CD4-positive, alpha-beta T cell (primary cell): ENCODE measurements at regions not wholly inside any gene's neighbourhood (a gene's known extent, or its start where the extent isn't known, plus 50 kb on each side); places are given as distances from the start of the nearest gene placed in this dataset.

Experiments used
- ATAC-seq: fragments of 200-7000 bp; cut with Tn5 transposase; one replicate; pipeline ENCODE4 v1.10.0; 2022; ENCODE audit warnings: mild to moderate bottlenecking; ENCODE audit not compliant: poor library complexity
- CTCF ChIA-PET: fragments of 350-600 bp; sonication (Branson Sonifier 250); formaldehyde crosslinking; loops from one replicate; lab custom pipeline; 2021; ENCODE audit warnings: antibody characterized with exemption, inconsistent platforms; lab: Charles Lee
- POLR2A ChIA-PET: fragments of 350-600 bp; sonication (Branson Sonifier 250); formaldehyde crosslinking; loops from one replicate; lab custom pipeline; 2021; ENCODE audit warnings: antibody characterized with exemption, inconsistent platforms; lab: Charles Lee
- DNase-seq, 14 experiments: peaks; one replicate each; pipeline ENCODE4 v3.0.0-alpha.2; 2013 to 2020; ENCODE audit warnings: mixed read lengths in 2 of 14
- H3K27ac ChIP-seq, 2 donors: one replicate each; pipeline versions ENCODE4 v1.5.1 to v1.7.0; 2013; ENCODE audit warnings: low read length in 2 of 2, low read depth in 1 of 2, mild to moderate bottlenecking in 1 of 2
- H3K27me3 ChIP-seq, 2 experiments: 1 replicate in 1 of 2; 2 replicates in 1 of 2; pipeline versions ENCODE4 v1.6.1 to v1.7.0; 2013; ENCODE audit warnings: low read length in 2 of 2, control low read depth in 1 of 2, mild to moderate bottlenecking in 1 of 2, moderate library complexity in 1 of 2; ENCODE audit not compliant: insufficient read depth in 2 of 2, control insufficient read depth in 1 of 2
- H3K36me3 ChIP-seq: one replicate; pipeline ENCODE4 v1.6.1; 2013; ENCODE audit warnings: low read length, control low read depth; ENCODE audit not compliant: insufficient read depth
- H3K4me1 ChIP-seq: one replicate; pipeline ENCODE4 v1.6.1; 2013; ENCODE audit warnings: low read length, control low read depth; ENCODE audit not compliant: insufficient read depth
- H3K4me3 ChIP-seq: one replicate; pipeline ENCODE4 v1.5.1; 2013; ENCODE audit warnings: mild to moderate bottlenecking, low read length, moderate library complexity
- H3K9me3 ChIP-seq, 2 experiments: 1 replicate in 1 of 2; 2 replicates in 1 of 2; pipeline versions ENCODE4 v1.6.1 to v1.7.0; 2013; ENCODE audit warnings: low read length in 2 of 2, mild to moderate bottlenecking in 2 of 2, control low read depth in 1 of 2, moderate library complexity in 1 of 2; ENCODE audit not compliant: control insufficient read depth in 1 of 2, insufficient read depth in 1 of 2
- H3K27ac Mint-ChIP-seq: one replicate; pipeline ENCODE4 v1.8.0; 2020; ENCODE audit warnings: mixed read lengths
- H3K27me3 Mint-ChIP-seq: one replicate; pipeline ENCODE4 v1.8.0; 2021; ENCODE audit warnings: mixed read lengths
- H3K36me3 Mint-ChIP-seq: one replicate; pipeline ENCODE4 v1.8.0; 2021; ENCODE audit warnings: low read depth, mixed read lengths
- H3K4me1 Mint-ChIP-seq: one replicate; pipeline ENCODE4 v1.8.0; 2021; ENCODE audit warnings: low read depth, mixed read lengths
- H3K4me3 Mint-ChIP-seq: one replicate; pipeline ENCODE4 v1.8.0; 2020; ENCODE audit warnings: mild to moderate bottlenecking, mixed read lengths
- H3K9me3 Mint-ChIP-seq: one replicate; pipeline ENCODE4 v1.8.0; 2020; ENCODE audit warnings: mixed read lengths
- intact Hi-C, 2 experiments: fragments of 100-400 bp; cut with DNase I in 1 of 2; cut with micrococcal nuclease in 1 of 2; formaldehyde crosslinking; loops; one replicate each; pipeline versions ENCODE4 v1.15.1 to v1.9.0; 2023 to 2025; cut with DNase I, micrococcal nuclease
- TF ChIP-seq, protein P1 (sequence below): fragments of 200-600 bp; IDR thresholded peaks from one replicate; pipeline ENCODE4 v1.8.0; 2022; ENCODE audit warnings: antibody characterized with exemption, mild to moderate bottlenecking

DNA sequence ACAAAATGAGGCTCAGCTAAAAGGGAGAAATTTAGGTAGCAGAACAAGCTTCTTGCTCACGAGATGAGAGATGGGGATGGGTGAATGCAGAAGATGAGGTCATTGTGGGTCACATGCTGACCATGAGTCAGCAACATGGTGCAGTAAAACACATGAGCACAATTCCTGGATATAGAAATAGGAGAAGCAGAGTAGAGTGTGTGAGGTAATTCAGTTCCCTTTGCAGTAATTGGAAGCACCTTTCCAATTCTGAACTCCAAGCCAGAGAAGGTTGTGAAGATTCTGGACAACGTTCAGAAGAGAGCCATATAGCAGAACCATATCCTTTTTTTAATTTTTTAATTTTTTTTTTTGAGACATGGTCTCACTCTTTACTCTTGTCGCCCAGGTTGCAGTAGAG is 62.0 kb upstream of the LMNTD1 start:
- Mint-ChIP-seq H3K36me3 (no peaks in the 10 kb centered on the region), H3K27ac (no peak overlapping the region), H3K27me3 (no peaks in the 10 kb centered on the region), H3K4me3 (no peak overlapping the region), H3K9me3 (no peaks in the 10 kb centered on the region), H3K4me1 (no peaks in the 10 kb centered on the region)
- ATAC-seq: no peak
- H3K4me1 ChIP-seq: no peaks in the 10 kb centered on the region
- no peaks in the 10 kb centered on the region for H3K27me3 ChIP-seq
- peaks cover 0 to under 1% of the 10 kb centered on the region in 2 experiments for H3K9me3 ChIP-seq
- H3K27ac ChIP-seq: no peak overlapping the region
- no peak overlapping the region for H3K4me3 ChIP-seq
- no peak for DNase-seq
- intact Hi-C loops: no loop called here
- ChIA-PET POLR2A (no interaction called here), CTCF (no interaction called here)
- TF ChIP-seq, protein P1, sequence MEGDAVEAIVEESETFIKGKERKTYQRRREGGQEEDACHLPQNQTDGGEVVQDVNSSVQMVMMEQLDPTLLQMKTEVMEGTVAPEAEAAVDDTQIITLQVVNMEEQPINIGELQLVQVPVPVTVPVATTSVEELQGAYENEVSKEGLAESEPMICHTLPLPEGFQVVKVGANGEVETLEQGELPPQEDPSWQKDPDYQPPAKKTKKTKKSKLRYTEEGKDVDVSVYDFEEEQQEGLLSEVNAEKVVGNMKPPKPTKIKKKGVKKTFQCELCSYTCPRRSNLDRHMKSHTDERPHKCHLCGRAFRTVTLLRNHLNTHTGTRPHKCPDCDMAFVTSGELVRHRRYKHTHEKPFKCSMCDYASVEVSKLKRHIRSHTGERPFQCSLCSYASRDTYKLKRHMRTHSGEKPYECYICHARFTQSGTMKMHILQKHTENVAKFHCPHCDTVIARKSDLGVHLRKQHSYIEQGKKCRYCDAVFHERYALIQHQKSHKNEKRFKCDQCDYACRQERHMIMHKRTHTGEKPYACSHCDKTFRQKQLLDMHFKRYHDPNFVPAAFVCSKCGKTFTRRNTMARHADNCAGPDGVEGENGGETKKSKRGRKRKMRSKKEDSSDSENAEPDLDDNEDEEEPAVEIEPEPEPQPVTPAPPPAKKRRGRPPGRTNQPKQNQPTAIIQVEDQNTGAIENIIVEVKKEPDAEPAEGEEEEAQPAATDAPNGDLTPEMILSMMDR: no peak
- H3K36me3 ChIP-seq: no peaks in the 10 kb centered on the region

DNA sequence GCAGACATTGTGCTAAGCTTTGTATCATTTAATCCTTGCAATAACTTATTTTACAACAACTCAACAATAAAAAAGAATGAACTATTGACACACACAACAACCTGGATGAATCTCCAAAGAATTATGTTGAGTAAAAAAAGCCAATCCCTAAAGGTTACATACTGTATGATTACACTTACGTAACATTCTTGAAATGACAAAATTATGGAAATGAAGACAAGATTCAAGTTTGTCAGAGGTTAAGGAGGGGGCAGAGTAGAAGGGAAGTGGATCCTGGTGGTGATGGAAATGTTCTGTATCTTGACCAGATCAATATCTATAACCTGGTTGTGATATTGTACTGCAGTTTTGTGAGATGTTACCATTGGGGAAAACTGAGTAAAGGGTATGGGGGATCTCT is 63.2 kb upstream of the LMNTD1 start:
- Histone ChIP-seq H3K4me3 (no peak overlapping the region), H3K9me3 (no peaks in the 10 kb centered on the region), H3K27ac (no peak overlapping the region), H3K4me1 (no peaks in the 10 kb centered on the region), H3K36me3 (no peaks in the 10 kb centered on the region), H3K27me3 (peaks cover 0 to 5% of the 10 kb centered on the region in 2 experiments)
- Mint-ChIP-seq H3K9me3 (no peaks in the 10 kb centered on the region), H3K27ac (no peak overlapping the region), H3K4me3 (no peak overlapping the region), H3K36me3 (no peaks in the 10 kb centered on the region), H3K27me3 (no peaks in the 10 kb centered on the region), H3K4me1 (peaks cover 5% of the 10 kb centered on the region)
- DNase-seq: no peak
- CTCF ChIA-PET: no interaction called here
- POLR2A ChIA-PET: no interaction called here
- intact Hi-C loops: no loop called here
- TF ChIP-seq, protein P1: no peak
- ATAC-seq: no peak

DNA sequence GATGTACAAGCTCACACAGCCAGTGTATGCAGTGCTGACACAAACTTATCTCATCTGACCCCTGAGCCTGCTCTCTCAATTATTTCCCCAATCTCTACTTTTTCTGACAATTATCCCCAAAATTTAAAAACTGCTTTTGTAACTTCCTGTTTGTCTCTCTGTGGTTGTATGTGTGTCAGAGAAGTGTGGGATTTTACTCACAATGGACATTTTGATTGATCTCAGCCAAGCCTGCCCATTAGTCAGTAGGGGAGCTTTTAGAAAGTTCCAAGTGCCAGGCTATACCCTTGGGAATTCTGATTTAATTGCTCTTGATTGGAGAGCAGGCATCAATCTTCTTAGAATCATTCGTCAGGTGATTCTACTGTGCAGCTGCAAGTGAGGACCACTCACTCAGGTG is 64.9 kb upstream of the LMNTD1 start:
- H3K27me3 Mint-ChIP-seq: no peaks in the 10 kb centered on the region
- Histone ChIP-seq H3K27ac (no peak overlapping the region), H3K4me1 (no peaks in the 10 kb centered on the region), H3K4me3 (no peak overlapping the region), H3K9me3 (no peaks in the 10 kb centered on the region), H3K27me3 (peaks cover 0 to 5% of the 10 kb centered on the region in 2 experiments), H3K36me3 (no peaks in the 10 kb centered on the region)
- no peaks in the 10 kb centered on the region for H3K36me3 Mint-ChIP-seq
- no peaks in the 10 kb centered on the region for H3K9me3 Mint-ChIP-seq
- ChIA-PET CTCF (no interaction called here), POLR2A (no interaction called here)
- H3K27ac Mint-ChIP-seq: no peak overlapping the region
- H3K4me3 Mint-ChIP-seq: no peak overlapping the region
- TF ChIP-seq, protein P1: no peak
- H3K4me1 Mint-ChIP-seq: peaks cover 5% of the 10 kb centered on the region
- intact Hi-C loops: no loop called here
- DNase-seq (no peak), ATAC-seq (no peak)
